H9 (cell line): ENCODE measurements at regions not wholly inside any gene's neighbourhood (a gene's known extent, or its start where the extent isn't known, plus 50 kb on each side); places are given as distances from the start of the nearest gene placed in this dataset.

ENCODE experiments used
- DNase-seq: peaks from one replicate; pipeline ENCODE4 v3.0.0-alpha.2; 2017
- H2AFZ ChIP-seq: one replicate; pipeline ENCODE4 v1.6.1; 2013; ENCODE audit warnings: mild to moderate bottlenecking, low read length, control low read depth, moderate library complexity
- H2AK5ac ChIP-seq: 2 replicates; pipeline ENCODE4 v1.6.1; 2013; ENCODE audit warnings: low read length, control low read depth, mixed read lengths; ENCODE audit not compliant: insufficient read length
- H2BK120ac ChIP-seq: one replicate; pipeline ENCODE4 v1.6.1; 2013; ENCODE audit warnings: low read depth, mild to moderate bottlenecking, low read length, control low read depth, inconsistent platforms; ENCODE audit not compliant: poor library complexity, severe bottlenecking
- H2BK12ac ChIP-seq: 2 replicates; pipeline ENCODE4 v1.6.1; 2013; ENCODE audit warnings: low read length, control low read depth, mixed read lengths, low read depth; ENCODE audit not compliant: insufficient read length
- H2BK15ac ChIP-seq: 2 replicates; pipeline ENCODE4 v1.6.1; 2013; ENCODE audit warnings: low read depth, low read length, control low read depth
- H2BK20ac ChIP-seq: one replicate; pipeline ENCODE4 v1.6.1; 2013; ENCODE audit warnings: low read depth, mild to moderate bottlenecking, low read length, control low read depth, inconsistent platforms; ENCODE audit not compliant: poor library complexity, severe bottlenecking
- H2BK5ac ChIP-seq: 2 replicates; pipeline ENCODE4 v1.6.1; 2013; ENCODE audit warnings: low read length, control low read depth, mixed read lengths; ENCODE audit not compliant: insufficient read length
- H3K14ac ChIP-seq: 2 replicates; pipeline ENCODE4 v1.6.1; 2013; ENCODE audit warnings: low read length, control low read depth; ENCODE audit not compliant: insufficient read depth
- H3K18ac ChIP-seq: 2 replicates; pipeline ENCODE4 v1.6.1; 2013; ENCODE audit warnings: low read depth, mild to moderate bottlenecking, mixed read lengths, low read length, control low read depth; ENCODE audit not compliant: insufficient read length
- H3K23ac ChIP-seq: 2 replicates; pipeline ENCODE4 v1.6.1; 2013; ENCODE audit warnings: low read length, control low read depth, mixed read lengths, low read depth; ENCODE audit not compliant: insufficient read length
- H3K23me2 ChIP-seq: 2 replicates; pipeline ENCODE4 v1.6.1; 2013; ENCODE audit warnings: low read depth, mild to moderate bottlenecking, mixed read lengths, low read length, control low read depth; ENCODE audit not compliant: insufficient read length, poor library complexity, severe bottlenecking
- H3K27ac ChIP-seq: 2 replicates; pipeline ENCODE4 v1.5.1; 2013; ENCODE audit warnings: low read length, control low read depth, mixed read lengths, low read depth; ENCODE audit not compliant: insufficient read length
- H3K27me3 ChIP-seq: 2 replicates; pipeline ENCODE4 v1.6.1; 2013; ENCODE audit warnings: low read length, control low read depth, inconsistent platforms; ENCODE audit not compliant: insufficient read depth
- H3K4ac ChIP-seq: 2 replicates; pipeline ENCODE4 v1.6.1; 2013; ENCODE audit warnings: low read depth, mild to moderate bottlenecking, control low read depth, inconsistent platforms, low read length, moderate library complexity
- H3K4me1 ChIP-seq: 2 replicates; pipeline ENCODE4 v1.6.1; 2013; ENCODE audit warnings: low read length, control low read depth, inconsistent platforms; ENCODE audit not compliant: insufficient read depth
- H3K4me2 ChIP-seq: 2 replicates; pipeline ENCODE4 v1.6.1; 2013; ENCODE audit warnings: low read length, control low read depth, mixed read lengths; ENCODE audit not compliant: insufficient read length, insufficient read depth
- H3K56ac ChIP-seq: 2 replicates; pipeline ENCODE4 v1.6.1; 2013; ENCODE audit warnings: low read depth, mild to moderate bottlenecking, mixed read lengths, low read length, control low read depth; ENCODE audit not compliant: insufficient read length
- H3K79me1 ChIP-seq: 2 replicates; pipeline ENCODE4 v1.6.1; 2013; ENCODE audit warnings: low read depth, mild to moderate bottlenecking, moderate library complexity, low read length, control low read depth, inconsistent platforms; ENCODE audit not compliant: insufficient read depth, poor library complexity, severe bottlenecking
- H3K79me2 ChIP-seq: 2 replicates; pipeline ENCODE4 v1.6.1; 2013; ENCODE audit warnings: low read length, control low read depth, inconsistent platforms; ENCODE audit not compliant: insufficient read depth
- H3K9ac ChIP-seq: 2 replicates; pipeline ENCODE4 v1.6.1; 2013; ENCODE audit warnings: low read length, control low read depth, mixed read lengths; ENCODE audit not compliant: insufficient read length; ENCODE audit errors: extremely low read depth
- H3K9me3 ChIP-seq: one replicate; pipeline ENCODE4 v1.6.1; 2013; ENCODE audit warnings: low read depth, low read length, inconsistent platforms; ENCODE audit not compliant: control insufficient read depth
- H3T11ph ChIP-seq: one replicate; pipeline ENCODE4 v1.6.1; 2013; ENCODE audit warnings: mild to moderate bottlenecking, low read length, control low read depth, inconsistent platforms
- H4K20me1 ChIP-seq: one replicate; pipeline ENCODE4 v1.6.1; 2013; ENCODE audit not compliant: control insufficient read depth, insufficient read length, insufficient read depth
- H4K5ac ChIP-seq: 2 replicates; pipeline ENCODE4 v1.6.1; 2013; ENCODE audit warnings: low read depth, mild to moderate bottlenecking, mixed read lengths, low read length, control low read depth; ENCODE audit not compliant: insufficient read length
- H4K8ac ChIP-seq: replicated peaks from 2 replicates; pipeline ENCODE4 v1.6.1; 2013; ENCODE audit warnings: low read length, control low read depth, mixed read lengths, low read depth; ENCODE audit not compliant: insufficient read length
- H4K91ac ChIP-seq: 2 replicates; pipeline ENCODE4 v1.6.1; 2013; ENCODE audit warnings: low read depth, mild to moderate bottlenecking, moderate library complexity, mixed read lengths, low read length, control low read depth; ENCODE audit not compliant: insufficient read length
- H3K27ac Mint-ChIP-seq, 3 experiments: 2 replicates in 2 of 3; 3 replicates in 1 of 3; pipeline ENCODE4 v1.8.0; 2020 to 2021; ENCODE audit warnings: mixed read lengths in 3 of 3, mild to moderate bottlenecking in 1 of 3, moderate library complexity in 1 of 3
- H3K27me3 Mint-ChIP-seq: 2 replicates; pipeline ENCODE4 v1.8.0; 2021; ENCODE audit warnings: low read depth, mild to moderate bottlenecking, moderate library complexity, mixed read lengths
- H3K36me3 Mint-ChIP-seq, 3 experiments: 2 replicates in 2 of 3; 3 replicates in 1 of 3; pipeline ENCODE4 v1.8.0; 2020 to 2021; ENCODE audit warnings: low read depth in 3 of 3, mixed read lengths in 3 of 3; ENCODE audit not compliant: insufficient read depth in 1 of 3
- H3K4me1 Mint-ChIP-seq, 2 experiments: 2 replicates each; pipeline ENCODE4 v1.8.0; 2020; ENCODE audit warnings: mixed read lengths in 2 of 2
- H3K4me3 Mint-ChIP-seq, 2 experiments: 2 replicates in 1 of 2; 3 replicates in 1 of 2; pipeline ENCODE4 v1.8.0; 2020 to 2021; ENCODE audit warnings: mild to moderate bottlenecking in 2 of 2, mixed read lengths in 2 of 2, moderate library complexity in 1 of 2
- H3K9me3 Mint-ChIP-seq, 2 experiments: 2 replicates in 1 of 2; 3 replicates in 1 of 2; pipeline ENCODE4 v1.8.0; 2020; ENCODE audit warnings: mild to moderate bottlenecking in 2 of 2, mixed read lengths in 2 of 2, moderate library complexity in 1 of 2
- WGBS: extraction: QIAGEN DNeasy Blood & Tissue Kit; methylation state at CpG from one replicate; pipeline ENCODE4 v1.1.7; 2013; ENCODE audit warnings: missing lambda C conversion rate, low lambda C conversion rate, mixed read lengths; ENCODE audit not compliant: insufficient read length; ENCODE audit errors: extremely low coverage; 5-methylcytosine and 5-hydroxymethylcytosine counted together
- TF ChIP-seq, protein P1 (sequence below): fragments of 200-600 bp; sonication (generic); conservative IDR thresholded peaks from 3 replicates; pipeline ENCODE4 v1.8.0; 2021; ENCODE audit warnings: antibody characterized with exemption, mild to moderate bottlenecking

- H3K9me3 Mint-ChIP-seq, result no peaks in the 10 kb centered on the region
- H3K36me3 Mint-ChIP-seq, result no peaks in the 10 kb centered on the region
- no peaks in the 10 kb centered on the region for H3K27me3 Mint-ChIP-seq
- Histone ChIP-seq H3T11ph (no peak overlapping the region), H3K79me2 (no peaks in the 10 kb centered on the region), H3K4ac (no peak overlapping the region), H2AK5ac (no peak overlapping the region), H3K9me3 (no peaks in the 10 kb centered on the region), H2BK20ac (no peak overlapping the region), H3K4me2 (no peak overlapping the region), H3K23ac (no peak overlapping the region), H2BK12ac (no peak overlapping the region), H4K20me1 (no peaks in the 10 kb centered on the region), H2BK120ac (no peak overlapping the region), H3K23me2 (no peaks in the 10 kb centered on the region), H3K27me3 (no peaks in the 10 kb centered on the region), H3K4me1 (no peaks in the 10 kb centered on the region; the same call in 1 of the 2 replicates), H4K91ac (no peak overlapping the region), H3K27ac (no peak overlapping the region), H2BK15ac (no peak overlapping the region), H3K14ac (no peak overlapping the region), H2BK5ac (no peak overlapping the region), H4K8ac (no peak overlapping the region), H3K56ac (no peak overlapping the region), H3K18ac (no peak overlapping the region), H3K9ac (no peak overlapping the region), H2AFZ (no peak overlapping the region), H4K5ac (no peak overlapping the region), H3K79me1 (no peaks in the 10 kb centered on the region)
- DNase-seq, result no peak
- no peak overlapping the region for H3K27ac Mint-ChIP-seq
- H3K4me1 Mint-ChIP-seq, result peaks cover 10 to 11% of the 10 kb centered on the region in 2 experiments
- H3K4me3 Mint-ChIP-seq, result no peak overlapping the region
- TF ChIP-seq, protein P1, sequence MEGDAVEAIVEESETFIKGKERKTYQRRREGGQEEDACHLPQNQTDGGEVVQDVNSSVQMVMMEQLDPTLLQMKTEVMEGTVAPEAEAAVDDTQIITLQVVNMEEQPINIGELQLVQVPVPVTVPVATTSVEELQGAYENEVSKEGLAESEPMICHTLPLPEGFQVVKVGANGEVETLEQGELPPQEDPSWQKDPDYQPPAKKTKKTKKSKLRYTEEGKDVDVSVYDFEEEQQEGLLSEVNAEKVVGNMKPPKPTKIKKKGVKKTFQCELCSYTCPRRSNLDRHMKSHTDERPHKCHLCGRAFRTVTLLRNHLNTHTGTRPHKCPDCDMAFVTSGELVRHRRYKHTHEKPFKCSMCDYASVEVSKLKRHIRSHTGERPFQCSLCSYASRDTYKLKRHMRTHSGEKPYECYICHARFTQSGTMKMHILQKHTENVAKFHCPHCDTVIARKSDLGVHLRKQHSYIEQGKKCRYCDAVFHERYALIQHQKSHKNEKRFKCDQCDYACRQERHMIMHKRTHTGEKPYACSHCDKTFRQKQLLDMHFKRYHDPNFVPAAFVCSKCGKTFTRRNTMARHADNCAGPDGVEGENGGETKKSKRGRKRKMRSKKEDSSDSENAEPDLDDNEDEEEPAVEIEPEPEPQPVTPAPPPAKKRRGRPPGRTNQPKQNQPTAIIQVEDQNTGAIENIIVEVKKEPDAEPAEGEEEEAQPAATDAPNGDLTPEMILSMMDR, result no peak
- WGBS, result no CpG with 5 or more reads among the region's 1 CpG
Measured at GRCh38 chr4:73684097-73684496, 56.3 kb upstream of the CXCL8 start.
